Umbilical cord (tissue), 1 donor: ENCODE measurements at regions not wholly inside any gene's neighbourhood (a gene's known extent, or its start where the extent isn't known, plus 50 kb on each side); places are given as distances from the start of the nearest gene placed in this dataset.

Source experiments
- DNase-seq: peaks from one replicate; pipeline ENCODE4 v3.0.0-alpha.2; 2015; ENCODE audit warnings: low spot score

DNA sequence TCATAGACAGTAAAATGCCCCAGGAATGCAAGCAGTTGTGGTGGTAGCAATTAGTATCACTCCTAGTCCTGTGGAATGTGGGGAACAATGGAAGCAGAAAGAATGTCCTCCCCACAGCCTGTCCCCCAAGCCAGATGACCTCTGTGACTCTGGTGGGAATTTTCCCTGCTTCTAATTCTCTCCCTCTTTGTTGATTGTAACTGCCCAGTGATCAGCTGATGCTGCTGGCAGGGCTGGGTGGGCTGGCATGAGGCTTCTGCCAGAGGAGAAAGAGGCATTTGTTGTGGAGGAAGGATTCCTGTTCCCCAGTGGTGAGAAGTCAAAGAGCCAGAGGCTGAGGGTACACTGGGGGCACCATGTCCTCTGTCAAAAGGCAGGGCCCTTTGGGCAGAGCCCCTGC is 116.7 kb upstream of the NCAM1 start:
- DNase-seq: no peak

DNA sequence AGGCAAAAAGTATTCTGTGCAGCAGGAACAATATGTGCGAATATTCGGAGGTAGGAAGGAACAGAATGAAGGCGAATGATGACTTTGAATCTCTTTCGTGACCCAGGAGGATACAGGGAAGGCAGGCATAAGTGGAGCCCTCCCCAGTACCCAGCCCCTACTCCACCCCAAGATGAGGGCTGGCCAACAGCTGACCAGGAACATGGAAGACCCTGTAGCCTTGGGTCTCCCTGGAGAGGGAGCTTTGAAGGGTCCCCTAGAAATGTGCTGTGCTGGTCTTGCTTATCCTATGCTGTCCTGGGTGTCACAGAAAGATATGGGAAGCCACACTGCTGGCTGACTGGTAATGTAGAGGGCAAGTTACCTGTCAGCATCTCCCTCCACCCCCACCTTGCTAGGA is 113.7 kb upstream of the NCAM1 start:
- DNase-seq: no peak

DNA sequence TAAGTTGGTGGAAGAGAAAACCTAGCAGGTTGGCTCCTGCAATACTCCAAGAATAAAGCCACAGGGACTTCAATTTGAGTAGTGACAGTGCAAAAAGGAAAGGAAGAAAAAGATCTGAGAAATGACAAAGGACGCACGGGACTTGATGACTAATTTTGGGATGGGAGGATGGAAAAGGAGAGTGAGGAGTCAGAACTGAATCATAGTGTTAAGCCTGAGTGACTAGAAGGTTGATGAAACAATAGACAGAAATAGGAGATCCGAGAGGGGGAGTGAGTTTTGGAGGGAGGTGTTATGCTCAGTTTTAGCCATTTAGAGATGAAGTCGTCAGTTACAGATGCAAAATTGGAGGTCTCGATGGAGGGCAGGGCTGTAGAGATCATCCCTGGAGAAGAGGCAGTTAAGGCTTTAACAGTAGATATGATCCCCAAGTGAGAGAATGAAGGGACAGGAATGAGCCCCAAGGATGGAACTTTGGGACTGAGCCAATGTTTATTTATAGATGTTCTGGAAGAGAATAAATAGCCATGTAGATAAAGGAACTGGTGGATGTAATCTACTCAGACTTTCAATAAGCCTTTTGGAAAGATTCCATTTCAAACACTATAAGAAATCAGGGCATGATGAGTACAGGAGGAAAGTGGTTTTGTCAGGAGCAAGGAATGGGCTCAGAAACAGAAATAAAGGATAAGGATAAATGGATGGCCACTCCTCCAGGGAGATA is 108.9 kb upstream of the NCAM1 start:
- DNase-seq: peak; percentile 72

DNA sequence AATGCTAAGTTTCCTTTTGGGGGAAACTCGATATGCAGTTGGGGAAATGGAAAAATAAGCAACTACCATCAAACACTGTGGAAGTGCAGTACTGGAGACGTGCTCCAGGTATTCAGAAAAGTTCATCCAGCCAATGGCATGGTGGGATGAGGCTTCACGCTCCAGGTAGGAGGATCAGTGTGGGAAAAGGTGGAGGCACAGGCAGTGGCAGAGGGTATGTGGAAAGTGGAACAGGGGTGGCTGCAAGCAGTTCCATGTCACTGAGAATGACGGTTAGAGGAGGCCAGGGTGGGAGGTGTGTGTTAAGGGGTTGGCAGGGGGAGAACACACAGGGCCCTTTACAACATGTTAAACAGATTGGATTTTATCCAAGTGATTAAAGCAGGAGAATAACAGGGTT is 105.1 kb upstream of the NCAM1 start:
- no peak for DNase-seq

DNA sequence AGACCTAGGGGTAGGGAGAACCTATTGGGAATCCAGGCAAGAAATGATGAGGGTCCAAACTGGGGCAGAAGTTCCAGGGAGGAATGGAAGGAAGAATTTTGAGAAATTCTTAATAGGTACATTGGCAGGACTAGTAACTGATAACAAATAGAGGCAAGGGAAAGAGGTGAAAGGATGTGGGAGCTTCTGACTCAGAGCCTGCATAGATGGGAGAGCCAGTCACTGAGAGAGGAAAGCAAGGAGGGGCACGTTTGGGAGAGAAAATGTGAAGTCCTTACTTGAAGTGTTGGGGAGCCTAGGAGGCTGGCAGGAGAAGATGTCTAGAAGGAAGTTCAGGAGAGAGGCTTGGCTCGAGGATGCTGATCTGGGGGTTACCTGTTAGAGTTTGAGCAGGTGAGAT is 104.6 kb upstream of the NCAM1 start:
- DNase-seq: no peak

DNA sequence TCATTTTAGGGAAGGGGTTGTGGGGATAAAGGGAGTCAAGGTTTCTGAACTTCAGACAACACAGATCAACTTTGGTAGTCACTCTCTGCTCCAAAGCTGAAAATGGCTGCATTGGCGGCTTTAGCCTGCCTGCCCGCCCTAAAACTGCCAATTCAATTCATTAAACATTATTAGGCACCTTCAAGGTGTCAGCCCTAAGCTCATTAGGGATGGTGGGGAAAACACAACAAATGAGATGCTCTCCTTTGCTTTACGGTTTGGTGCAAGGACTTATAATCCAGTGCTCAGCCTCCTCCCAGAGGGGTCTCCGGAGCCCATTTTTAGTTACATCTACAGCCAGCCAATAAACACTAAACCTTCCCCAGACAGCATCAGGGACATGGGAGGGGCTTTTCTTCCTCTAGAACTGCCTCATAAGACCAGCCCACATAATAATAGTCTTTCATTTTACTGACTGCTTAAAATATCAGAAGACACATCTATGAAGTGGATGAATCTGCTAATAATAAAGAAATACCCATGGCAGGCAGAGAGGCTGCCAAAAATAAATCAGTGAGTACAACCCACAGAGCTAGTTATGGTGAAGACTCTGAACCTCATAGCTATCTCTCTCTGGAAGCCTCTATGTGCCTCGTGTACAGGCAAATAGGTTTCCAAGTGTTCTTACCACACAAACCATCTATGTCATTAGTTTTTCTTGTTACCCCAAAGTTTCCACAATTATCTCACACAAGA is 102.8 kb upstream of the NCAM1 start:
- DNase-seq: no peak

DNA sequence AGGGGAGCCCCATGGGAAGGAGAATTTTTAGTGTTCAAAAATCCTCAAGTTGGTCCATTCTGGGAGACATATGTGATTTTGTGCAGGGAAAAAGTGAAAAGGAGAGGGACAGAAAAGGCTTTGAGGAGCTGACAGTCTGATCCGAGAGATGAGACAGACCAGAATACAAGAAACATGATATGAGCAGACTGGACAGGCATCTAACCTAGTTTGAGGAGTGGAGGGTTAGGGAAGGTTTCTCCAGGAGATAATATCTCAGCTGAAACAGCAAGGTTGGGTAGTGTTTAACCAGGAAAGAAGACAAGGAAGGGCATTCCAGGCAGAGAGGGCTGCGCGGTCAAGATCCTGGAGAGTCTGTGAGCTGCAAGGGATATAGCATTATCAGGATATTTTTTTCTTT is 101.4 kb upstream of the NCAM1 start:
- peak; percentile 45 for DNase-seq

DNA sequence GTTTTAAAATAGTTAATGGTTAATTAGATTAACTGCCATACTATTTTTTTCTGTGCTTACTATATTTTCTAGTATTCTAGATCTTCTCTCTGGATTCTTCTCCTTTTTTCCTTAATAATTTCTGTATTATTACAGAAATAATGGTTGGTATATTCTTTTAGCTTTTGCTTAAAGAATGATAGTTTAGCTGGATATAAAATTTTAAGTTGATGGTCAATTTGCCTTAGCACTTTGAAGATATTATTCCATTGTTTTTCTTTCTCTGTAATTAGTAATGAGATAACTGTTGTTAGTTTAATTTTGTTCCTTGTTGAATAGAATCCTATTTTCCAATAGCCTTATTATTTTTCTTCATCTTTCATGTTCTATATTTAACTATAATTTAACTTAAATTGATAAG is 99.9 kb upstream of the NCAM1 start:
- no peak for DNase-seq

DNA sequence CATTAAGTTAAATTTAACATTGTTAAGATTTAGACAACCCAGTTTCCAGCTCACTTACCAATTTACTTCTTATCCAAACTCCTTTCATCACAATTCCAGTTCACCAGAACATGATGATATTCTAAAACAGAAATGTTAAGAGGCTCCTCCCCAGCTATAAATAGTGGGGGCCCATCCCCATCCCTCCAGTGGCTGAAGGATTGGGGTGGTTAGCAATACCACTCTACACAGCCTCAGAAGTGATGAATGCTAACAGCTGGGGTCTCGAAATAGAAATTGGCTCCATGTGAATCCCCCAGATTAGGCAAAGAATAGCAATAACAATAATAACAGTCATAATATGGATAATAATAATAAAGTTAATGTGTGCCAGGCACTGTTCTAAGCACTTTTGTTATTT is 97.9 kb upstream of the NCAM1 start:
- no peak for DNase-seq

DNA sequence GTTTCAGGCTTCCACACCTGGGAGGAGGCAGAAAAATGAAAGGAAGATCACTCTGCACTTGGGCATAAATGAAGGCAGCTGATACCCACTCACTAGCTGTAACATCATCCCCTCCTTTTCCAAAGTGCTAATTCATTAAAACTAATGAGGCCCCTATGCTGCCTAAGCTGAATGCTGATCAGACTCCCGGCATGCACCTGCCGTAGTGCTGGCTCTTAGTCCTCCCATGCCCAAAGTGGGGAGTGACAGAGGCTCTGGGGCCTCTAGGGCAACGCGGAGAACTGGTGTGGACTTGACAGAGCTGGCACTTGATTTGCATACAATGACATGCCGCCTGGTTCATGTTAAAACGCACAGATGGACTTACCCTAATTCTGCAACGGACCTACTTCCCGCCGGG is 96.5 kb upstream of the NCAM1 start:
- no peak for DNase-seq

DNA sequence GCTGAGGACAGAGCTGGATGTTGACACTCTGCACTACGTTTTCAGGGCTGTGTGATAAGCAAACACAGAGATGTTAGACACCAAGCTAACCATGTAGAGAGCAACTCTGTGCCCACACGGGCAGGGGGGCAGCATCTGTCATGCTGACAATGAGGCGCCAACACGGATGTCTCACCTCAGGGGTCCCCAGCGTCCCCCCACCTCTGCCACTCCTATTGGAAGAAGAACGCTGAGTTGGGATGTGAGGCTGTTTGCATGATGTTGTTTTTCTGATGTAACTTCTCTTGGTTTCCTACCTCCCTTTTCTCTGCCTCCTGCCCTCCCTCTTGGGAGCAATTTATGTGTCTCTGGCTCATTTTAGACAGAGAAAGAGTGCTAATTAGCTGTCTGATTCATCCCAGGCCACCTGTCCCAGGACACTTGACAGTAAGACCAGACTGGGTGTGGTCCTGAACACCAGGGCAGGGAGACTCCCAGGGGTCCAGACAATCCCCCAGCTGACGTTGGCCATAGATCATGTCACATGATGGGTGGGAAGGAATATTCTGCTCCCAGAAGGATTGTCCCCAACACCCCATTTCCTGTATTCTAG is 89.2 kb upstream of the NCAM1 start:
- DNase-seq: no peak

DNA sequence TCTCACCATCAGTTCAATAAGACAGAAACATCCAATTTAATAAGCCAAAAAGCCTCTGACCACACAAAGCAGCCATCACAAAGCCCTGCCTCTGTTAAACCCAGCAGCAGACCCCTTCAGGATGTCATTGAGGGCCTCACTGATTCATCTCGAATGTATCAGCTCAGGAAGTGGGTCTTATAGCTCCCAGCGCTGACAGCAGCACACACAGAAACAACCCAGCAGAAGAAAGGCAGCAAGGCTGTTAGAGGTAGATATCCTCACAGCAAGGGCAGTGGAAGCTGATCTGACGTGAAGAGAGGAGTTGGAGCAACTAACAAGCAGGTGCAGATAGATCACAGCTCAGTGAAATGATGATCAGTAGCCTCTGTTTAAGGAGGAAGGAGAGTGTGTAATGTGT is 86.2 kb upstream of the NCAM1 start:
- DNase-seq: no peak

DNA sequence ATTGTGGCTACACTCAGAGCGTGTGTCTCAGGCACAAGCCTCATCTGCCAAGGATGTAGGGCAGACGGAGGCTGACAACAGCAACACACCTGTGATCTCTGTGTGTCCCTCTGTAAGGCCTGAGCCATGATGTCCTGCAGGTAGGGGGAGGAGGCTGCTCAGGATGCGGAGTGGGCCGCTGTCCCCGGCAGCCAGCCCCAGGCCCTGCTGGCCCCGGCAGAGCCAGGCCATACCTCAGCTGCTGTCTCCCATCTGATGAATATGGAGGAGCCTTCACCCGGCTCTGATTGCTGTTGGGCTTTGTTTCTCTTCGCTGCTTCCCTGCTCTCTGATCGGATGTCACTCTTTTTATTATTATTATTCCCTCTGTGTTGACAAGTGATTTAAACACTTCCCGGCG is 83.6 kb upstream of the NCAM1 start:
- no peak for DNase-seq

DNA sequence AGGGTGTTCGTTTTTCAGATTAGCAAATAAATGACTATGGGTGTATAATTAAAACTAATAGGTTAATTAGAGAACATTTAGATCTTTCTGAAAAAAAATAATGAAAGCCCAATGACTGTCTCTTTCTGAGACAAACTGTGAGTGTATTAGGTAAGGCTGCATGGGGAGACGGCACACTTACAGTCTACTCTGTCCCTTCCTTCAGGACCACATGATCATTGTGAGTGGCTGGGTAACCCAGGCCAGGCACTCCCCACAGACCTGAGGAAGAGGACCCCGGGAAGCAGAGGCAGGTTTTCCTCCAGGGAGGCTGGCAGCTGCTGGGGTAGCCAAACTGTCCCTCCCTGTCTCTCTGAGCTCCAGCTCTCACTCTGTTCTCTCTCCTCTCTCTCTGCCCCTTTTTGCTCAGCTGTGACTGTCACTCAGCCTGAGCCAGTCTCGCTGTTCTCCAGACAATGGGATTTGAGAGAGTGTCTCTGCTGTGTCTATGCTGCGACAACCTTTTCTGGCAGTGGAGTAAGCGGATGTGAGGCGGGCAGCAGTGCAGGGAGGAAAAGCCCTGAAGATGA is 83.1 kb upstream of the NCAM1 start:
- DNase-seq: no peak

DNA sequence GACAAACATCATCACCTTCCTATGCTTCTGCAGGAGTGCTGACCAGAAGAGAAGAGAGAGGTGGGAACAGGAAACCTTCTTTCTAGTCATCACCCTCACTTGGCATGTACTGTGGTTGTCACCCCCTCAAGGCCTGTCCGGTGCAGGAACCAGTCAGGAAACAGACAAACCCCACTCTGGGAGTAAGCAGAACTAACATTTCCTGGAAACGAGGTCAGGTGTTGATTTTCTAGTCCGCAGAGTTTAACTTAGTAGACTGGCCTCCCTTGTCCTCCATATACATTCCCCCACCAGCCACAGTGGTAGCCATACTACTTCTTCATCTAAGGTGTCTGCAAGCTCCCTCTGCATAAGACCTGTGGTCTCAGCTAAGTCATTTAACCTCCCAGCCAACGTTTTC is 80.7 kb upstream of the NCAM1 start:
- no peak for DNase-seq

DNA sequence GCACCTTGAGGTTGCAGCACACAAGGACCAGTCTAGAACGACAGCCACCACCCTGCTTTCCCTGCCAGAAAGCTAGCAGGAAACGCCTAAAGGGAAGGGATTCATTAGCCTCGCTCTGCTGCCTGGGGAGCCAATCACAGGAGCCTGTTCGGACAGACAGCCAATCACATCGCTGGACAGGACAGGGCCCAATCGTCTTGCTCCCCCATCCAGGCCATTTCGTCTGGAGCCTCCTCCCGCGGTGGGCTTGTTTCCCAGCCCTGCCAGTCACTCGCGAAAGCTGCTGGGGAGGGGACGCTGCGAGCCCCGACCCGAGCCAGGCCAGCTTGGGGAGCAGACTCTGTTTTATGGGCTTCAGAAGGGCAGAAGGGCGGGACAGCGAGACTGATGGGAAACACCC is 79.8 kb upstream of the NCAM1 start:
- peak; percentile 91 for DNase-seq

DNA sequence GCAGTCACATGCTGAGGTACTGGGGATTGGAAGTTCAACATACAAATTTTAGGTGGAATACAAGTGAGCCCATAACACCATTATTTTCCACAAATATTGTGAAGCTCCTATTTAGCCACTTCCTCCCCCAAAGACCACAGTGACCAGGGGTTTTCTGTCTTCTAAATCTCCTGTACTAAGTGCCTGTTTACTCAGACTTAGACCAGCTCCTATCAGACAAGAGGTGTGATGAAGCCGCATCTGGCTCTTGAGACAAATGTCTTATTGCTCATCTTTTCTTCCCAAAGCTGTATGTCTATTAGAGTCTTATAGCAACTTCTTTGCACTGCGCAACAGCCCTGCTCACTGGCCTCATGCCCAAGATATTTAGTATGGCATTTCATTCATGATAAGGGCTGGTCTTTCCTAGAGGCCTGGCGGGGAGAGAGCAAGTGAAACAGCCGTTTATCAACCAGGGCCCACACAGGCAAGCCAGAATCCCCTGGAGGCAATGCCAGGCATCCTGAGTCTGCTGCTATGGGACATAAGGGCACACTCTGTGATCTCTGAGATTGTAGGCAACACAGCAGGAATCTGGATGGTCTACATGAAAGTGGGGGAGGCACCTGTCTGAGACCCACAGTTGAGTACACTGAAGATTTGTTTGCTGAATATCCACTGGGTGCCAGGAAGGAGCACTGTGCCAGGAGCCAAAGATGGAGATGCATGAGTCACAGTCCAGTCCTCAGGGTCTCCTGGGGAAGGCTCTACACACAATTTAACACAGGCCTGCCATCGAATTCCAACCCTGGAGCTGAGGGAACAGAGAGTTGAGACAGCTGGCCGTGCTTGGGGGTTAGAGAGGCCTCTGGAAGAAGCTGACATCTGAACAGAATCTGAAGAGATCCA is 78.5 kb upstream of the NCAM1 start:
- peak; percentile 95 for DNase-seq

DNA sequence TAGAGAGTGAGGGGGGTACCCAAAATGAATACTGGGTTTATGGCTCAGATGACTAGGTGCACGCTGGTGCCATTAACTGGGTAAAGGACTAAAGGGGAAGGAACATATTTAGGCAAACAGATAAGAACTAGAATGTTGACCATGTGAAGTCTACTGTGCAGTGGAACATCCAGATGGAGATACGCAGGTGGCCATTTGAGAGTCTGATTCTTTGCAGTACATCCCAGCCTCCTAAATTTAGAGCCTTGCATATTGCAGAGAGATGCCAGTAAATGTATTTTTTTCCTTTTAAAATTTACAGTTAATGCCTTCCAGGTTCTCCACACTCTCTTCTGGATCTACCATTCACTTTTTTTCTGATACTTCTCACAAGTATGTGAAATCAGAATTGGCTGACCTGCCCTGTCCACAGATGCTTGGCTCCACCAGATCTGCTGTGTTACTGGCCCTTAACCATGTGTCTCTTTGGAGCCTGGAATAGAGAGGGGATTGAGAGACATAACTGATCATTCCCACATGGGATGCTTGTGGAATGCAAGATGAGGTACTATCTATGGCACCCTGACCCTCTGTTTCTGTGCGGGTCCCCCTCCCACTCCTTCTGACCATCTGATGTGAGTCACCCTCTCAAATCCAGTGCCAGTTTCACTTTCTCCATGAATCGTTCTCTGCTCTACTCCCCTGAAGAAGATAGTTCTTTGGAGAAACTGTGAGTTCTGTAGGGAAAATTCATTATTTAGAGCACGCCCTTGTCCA is 77.0 kb upstream of the NCAM1 start:
- DNase-seq: no peak

DNA sequence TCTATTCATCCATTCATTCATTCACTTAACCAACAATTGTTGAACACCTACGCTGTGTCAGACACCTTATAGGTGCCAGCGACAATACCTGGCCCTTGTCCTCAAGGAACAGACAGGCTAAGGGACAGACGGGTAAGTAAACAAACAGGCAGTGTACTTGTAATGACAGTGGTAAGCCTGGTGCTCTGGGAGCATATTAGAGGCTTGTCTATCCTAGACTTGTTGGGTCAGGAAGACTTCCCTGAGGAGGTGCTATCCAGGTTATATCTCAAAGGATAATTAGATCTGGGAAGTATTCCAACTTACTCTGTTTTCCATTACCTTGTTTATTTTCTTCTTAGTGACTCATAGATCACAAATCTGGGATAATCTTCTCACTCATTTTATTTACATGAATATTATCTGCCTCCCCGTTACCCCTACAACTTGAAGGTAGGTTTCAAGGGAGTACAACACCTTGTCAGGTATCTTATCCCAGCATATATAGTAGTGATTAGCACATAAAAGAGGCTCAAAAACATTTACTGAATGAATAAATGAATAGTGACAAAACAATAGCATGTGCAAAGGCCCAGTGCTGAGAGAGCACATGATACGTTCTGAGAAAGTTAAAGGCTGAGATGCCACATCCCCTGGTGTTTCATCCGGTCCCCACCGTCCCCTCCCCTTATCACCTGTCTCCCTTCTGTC is 75.3 kb upstream of the NCAM1 start:
- no peak for DNase-seq
